ENCODE measurements at regions not wholly inside any gene's neighbourhood (a gene's known extent, or its start where the extent isn't known, plus 50 kb on each side); places are given as distances from the start of the nearest gene placed in this dataset.

DNA sequence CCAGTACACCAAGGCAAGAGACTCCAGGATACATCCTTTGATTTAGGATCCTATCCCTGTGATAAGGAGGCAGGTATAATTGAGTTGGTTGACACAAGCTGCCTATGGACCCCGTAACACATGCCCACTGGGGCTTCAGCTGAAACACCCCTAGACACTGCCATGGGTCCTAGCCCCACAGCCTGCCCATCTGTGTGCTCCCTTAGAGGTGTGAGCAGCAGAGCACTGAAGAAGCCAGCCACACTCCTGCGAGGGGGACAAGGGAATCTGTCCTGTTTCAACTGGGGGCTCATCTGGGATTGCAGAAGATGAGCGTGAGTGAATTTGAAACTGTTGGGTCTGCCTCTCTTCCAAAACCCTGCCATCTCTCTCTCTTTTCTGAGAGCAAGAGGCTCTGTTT lies 385.9 kb upstream of the SLITRK6 start:
- TF ChIP-seq, protein P1, sequence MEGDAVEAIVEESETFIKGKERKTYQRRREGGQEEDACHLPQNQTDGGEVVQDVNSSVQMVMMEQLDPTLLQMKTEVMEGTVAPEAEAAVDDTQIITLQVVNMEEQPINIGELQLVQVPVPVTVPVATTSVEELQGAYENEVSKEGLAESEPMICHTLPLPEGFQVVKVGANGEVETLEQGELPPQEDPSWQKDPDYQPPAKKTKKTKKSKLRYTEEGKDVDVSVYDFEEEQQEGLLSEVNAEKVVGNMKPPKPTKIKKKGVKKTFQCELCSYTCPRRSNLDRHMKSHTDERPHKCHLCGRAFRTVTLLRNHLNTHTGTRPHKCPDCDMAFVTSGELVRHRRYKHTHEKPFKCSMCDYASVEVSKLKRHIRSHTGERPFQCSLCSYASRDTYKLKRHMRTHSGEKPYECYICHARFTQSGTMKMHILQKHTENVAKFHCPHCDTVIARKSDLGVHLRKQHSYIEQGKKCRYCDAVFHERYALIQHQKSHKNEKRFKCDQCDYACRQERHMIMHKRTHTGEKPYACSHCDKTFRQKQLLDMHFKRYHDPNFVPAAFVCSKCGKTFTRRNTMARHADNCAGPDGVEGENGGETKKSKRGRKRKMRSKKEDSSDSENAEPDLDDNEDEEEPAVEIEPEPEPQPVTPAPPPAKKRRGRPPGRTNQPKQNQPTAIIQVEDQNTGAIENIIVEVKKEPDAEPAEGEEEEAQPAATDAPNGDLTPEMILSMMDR (IDR thresholded peaks at IDR 0.05): no peak
- TF ChIP-seq POLR2A (IDR thresholded peaks at IDR 0.05): no peak

Data from Peyer's patch (tissue), 4 donors.